Umbilical cord (tissue), 1 donor: ENCODE measurements at regions not wholly inside any gene's neighbourhood (a gene's known extent, or its start where the extent isn't known, plus 50 kb on each side); places are given as distances from the start of the nearest gene placed in this dataset.

ENCODE experiments used
- DNase-seq: peaks from one replicate; pipeline ENCODE4 v3.0.0-alpha.2; 2015; ENCODE audit warnings: low spot score

DNA sequence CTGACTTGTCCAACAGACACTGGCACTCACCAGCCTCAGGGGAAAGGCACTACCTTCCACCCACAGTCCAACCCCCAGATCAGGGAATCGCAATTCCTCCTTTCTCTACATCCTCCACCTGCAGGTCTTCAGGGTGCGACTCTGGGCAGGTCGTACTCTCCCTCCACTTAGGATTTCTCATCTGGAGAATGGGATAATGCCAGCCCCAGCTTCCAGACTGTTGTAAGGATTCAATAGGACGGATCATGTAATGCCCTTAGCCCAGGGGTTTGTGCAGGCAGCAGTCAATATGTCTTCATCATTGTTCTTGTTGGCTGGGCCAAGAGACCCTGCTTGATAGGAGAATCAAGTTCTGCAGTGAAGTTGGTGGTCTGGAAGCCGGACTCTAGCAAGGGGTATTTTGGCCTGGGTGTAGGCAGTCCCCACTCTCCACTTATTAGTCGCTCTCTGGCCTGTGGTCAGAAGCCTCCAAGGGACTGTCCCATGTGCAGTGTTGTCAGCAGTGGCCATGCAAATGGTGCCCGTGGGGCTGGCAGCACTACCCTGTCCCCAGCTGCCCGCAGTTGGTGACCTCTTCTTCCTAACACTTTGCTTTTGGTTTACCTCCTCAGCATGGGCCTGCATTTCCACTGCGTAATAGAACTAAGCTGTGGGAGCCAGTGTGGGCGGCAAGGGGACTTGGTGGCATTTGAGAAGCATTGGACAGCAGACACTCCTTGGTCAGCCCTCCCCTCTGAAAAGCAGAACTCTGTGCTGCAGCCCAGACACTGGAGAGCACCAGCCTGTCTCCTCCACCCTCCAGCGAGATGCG is 172.4 kb upstream of the HS6ST1 start:
- DNase-seq = no peak

DNA sequence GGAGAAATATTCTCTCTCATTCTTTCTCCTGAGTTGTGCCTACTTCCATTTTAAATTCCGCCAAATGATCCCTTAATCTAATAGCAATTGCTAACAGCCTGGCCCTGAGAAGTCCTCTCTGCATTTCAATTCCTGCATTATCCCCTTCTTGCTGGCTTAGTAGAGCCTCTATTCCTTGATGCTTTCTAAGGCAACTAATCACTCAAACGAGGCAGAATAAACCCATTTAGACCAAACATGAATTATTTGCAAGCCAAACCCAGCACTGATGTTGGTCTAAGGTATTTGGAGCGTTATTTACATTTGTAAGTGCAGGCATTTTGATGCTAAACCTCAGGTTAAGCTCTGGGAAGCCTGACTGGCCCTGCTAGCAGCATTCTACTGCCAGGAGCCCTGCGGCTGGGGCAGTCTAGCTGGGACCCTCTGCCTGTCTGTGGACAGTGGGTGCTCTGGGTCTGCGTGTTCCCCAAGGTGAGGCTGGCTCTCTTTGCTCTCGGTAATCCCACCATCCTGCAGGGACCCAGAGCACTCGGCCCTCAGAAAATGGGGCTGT is 173.1 kb upstream of the HS6ST1 start:
- DNase-seq = no peak

DNA sequence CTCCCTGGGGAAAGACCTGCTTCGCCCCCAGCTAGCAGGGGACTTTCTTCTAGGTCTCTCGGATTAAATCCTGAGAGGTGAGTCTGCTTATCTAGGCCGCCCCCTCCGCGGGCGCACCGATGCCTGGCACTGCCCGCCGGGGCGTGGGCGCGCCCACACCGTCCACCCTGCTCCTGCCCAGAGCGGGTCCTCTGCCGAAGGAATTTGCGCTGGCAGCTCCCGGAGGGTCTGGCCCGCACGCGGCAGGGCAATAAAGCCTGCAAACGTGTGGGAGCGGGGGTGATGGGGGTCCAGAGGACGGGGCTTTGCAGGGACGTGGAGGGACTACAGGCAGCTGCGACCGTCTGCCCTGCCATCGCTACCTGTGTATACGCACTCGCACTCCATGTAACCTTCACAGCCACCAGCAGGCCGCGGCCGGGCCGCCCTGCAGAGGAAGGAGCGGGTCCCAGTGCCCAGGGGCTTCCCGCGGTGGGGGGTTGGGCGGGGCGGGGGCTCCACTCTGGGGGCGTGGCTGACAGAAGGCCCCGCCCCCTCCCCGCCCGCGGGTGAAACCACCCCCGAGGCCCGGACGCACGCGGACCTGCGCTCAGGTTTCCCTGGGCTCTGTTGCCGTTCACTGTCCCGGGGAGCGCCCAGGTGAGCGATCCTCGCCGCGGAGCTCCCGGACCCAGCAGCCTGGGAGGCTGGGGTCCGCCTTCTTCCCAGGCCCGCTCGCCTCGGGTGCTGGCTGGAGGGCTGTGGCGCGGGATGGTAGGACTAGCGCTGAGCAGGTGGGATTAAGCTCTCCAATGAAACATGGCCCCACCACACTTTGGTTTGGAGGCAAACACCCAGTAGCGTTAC is 174.5 kb upstream of the HS6ST1 start:
- DNase-seq = no peak

DNA sequence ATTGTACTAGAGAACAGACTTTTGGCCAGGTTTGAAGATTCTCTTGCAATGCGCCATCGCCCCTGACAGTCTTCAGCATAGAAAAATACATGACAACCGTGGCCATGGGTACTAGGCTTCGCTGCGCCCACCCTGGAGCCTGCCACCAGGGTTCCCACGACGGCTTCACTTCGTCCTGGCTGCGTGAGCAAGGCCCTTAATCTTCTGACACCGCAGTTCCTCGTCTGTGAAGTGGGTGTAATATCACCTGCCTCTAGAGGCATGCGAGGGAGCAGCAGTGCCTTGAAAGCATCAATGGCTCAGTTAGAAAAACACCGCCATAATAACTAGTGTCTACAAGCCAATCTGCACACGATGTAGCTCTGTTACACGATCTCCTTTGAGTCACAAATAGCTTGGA is 175.2 kb upstream of the HS6ST1 start:
- no peak for DNase-seq

DNA sequence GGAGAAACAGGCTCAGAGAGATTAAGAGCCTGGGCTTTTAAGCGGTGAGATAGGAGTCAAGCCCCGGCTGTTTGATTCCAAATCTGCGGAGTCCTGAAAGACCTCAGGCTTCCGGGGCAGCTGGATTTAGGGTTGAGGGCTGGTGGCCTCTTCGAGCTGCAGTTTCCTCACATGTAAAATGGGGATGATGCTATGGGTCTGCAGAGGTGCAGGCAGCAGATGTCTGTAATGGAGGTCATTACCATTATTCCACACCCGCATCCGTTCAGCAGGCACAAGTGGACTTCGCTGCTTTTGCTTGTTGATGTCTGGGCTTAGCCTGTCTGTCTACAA is 175.6 kb upstream of the HS6ST1 start:
- peak; percentile 81 for DNase-seq

DNA sequence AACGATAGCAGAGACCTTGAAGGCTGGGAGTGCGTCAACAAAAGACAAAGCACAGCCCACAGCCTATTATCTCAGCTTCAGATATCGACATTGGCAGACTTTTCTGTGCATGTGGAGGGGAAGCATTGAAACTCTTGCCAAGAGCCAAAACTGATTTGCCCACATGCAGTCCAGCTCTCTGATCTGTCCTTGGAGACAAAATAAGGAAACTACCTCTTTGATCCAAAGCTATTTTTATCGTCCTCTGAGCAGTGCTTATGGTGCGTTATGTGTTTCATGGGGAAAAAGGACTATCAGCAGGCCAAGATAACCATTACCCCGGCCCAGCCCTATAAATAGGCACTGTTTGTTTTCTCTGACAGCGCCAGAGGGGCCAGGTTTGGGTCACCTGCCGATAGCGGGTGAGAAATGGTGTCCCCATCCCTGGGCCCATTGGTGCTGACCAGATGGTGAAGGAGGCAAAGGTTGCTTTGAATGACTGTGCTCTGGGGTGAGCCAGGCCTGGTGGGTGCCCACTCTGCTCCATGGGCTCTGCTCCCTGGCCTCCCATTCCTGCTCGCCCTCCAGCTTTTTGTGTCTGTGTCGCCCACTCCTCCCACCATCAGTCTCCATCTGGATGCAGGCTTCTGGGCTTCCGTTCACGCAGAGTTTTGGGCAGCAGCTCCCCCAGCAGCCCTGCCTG is 176.1 kb upstream of the HS6ST1 start:
- DNase-seq = peak; percentile 92

DNA sequence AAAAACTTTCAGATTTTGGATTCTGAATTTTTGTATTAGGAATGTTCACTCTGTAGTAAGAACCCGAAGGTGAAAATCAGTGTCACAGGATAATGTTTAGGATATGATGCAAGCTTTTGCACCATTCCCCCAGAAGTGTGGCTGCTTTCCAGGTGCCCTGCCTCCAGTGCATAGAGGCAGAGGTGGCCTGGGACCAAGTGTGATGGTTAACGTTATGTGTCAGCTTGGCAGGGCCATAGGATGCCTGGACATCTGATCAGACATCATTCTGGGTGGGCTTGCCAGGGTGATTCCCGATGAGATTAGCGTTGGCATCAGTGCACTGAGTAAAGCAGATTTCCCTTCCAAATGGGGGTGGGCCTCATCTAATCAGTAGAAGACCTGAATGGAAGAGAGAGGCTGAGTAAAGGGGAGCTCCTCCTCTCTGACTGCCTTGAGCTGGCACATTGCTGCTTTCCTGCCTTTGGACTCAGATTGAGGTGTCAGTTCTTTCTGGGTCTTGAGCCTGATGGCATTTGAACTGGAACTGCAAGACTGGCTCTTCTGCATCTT is 177.4 kb upstream of the HS6ST1 start:
- DNase-seq = no peak

DNA sequence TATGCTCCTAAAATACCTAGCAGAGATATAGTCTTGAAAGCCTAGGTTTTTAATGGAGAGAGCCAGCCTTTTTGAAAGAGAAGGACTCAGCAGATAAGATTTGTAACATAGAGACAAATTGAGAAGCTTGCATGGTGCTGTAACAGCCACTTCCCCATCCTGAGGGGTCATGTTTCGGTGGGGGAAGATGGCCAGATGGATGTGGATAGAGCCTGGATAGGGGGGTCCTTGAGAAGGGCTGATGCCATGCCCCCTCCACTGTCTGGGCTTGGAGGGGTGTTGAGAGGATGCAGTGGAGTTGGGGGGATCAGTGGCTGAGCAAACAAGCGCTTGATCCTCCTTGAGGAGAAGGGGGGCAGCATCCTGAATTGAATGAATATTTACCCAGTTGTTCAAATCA is 178.0 kb upstream of the HS6ST1 start:
- no peak for DNase-seq

DNA sequence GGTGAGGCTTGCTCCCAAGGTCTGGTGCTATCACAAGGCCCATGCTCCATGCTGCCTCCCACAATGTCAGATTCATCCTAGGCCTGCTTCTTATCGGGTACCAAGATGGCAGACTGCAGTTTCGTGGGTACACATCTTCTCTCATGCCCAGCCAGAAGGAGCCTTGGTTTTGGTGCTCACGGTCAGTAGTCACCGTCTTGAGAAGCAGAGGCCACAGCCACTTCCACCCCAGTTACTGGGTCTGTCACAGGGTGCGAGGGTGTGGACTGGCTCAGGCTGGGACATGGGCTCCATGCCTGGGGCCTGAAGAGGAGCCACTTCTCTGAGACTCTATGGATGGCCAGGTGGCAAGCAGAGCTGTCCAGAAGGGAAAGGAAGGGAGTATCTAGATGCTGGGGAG is 178.8 kb upstream of the HS6ST1 start:
- no peak for DNase-seq

DNA sequence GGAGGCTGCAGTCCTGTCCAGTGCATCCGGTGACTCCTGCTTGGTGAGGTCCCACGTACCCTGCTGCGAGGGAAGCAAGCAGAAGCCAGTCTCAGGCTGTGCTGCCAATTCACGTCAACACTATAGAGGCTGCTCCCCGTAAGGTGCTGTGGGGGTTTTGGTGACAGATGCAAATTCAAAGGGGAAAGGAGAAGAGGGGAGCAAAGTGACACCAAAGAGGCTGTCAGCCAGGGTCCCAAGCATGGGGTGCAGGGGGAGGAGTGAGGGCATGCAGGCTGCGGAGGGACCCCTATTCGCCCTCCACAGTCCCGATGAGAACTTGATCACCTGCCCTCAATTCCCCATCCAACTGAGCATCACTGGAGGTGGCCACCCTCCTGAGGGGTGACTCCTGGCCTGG is 179.4 kb upstream of the HS6ST1 start:
- no peak for DNase-seq

DNA sequence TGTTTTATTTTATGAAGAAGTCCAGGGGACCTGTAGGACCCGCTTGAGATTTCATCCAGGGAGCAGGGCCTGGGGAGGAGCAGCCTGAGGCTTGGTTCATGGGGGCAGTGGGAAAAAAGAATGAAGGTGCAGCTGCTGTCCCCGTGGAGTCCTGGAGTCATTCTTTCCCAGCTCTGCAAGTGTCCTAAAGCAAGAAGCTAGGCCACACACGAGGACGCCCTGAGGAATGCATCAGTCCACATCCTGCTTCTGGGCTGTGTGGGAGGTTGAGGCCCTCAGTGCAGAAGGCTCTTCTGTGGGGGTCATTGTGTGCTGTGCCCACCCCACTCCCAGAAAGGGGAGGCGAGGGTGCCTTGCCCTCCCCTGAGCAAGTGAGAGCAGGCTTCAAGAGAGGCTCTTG is 179.9 kb upstream of the HS6ST1 start:
- DNase-seq = no peak

DNA sequence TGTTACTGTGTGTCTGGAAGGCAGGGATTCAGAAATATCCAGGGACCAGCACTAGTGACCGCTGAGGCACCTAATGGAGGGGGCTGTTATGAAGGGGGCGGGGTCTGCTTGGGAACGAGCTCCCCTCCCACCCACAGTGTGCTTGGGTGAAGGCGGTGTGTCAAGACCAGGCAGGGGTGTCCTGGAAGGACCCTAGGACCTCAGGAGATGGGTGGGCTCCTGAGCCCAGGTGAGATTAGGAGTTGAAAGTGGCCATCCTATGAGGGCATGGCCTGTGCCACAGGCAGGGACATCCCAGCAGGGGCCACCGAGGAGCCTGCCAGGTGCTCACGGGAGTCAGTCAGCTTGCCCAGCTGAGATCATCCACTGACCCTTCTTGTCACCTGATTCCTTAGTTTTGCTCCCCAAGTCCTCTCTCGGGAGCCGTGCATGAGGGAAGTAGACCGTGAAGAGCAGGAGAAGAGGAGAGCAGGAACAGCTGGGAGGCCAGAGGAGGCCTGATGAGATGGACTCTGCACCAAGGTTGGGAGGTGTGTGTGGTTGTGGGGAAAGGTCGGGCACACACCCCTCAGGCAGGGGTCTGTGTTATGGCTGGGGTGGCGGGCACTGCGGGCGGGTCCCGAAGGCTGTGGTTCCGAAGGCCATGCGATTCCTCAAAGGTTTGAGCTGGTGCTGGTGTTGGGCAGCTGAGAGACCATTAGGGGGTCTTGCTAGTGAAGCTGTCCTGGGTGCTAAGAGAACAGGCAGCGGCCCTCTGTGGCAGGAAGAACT is 180.9 kb upstream of the HS6ST1 start:
- DNase-seq = no peak

DNA sequence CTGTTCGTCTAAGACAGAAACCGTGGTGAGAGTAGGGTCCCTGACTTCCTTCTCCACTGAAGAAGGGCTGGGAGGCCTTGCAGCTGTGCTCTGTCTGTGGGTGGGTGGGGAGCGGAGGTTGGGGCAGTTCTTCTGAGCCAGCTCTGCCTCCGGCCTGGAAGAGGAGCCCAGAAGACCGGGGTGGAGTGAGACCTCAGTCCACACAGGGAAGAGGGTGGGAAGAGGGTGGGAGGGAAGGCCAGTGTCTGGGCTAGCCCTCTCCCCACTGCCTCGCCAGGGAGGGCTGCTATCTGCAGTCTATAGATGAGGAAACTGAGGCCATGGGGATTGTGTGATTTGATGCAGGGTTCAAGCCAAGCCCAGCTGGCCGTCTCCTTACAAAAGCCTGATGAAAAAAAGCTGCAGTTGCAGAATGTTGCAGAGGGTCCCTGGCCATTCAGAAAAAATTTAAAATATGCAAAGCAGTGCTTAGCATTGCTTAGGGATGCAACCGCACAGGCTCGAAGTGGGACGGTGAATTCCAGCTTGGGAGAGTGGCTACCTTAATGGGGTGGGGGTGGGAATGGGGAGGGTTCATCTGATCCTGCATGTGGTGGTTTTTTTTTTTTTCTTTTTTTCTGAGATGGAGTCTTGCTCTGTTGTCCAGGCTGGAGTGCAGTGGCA is 181.6 kb upstream of the HS6ST1 start:
- DNase-seq = no peak

DNA sequence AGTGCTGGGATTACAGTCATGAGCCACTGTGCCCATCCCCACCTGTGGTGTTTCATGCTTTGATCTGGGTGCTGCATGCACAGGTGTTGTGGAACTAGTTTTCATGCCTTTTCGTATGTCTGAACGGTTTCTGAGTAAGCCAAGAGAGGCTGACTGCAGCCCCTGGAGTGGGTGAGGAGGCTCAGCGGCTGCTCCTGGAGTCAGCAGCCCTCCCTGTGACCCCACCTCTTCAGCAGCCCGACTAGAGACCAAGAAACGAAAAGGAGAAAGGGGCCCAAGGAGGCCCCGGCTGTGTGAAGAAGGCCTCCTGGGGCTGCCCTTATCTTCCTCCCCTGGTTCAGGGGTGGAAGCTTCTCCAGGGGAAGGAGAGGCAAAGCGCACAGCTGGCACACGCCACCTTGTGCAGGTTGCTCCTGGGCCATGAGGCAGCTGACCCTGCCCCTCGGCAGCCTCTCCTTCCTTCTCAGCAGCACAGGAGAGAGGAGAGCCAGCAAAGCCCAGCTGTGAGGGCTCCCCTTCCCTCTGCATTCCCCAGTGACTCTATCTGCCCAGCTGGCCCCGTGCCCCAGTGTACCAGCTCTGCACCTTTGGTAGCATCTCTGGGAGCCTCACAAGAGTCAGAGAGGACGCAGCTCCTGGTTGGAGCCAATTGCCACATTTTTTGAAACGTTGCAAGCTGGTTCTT is 182.5 kb upstream of the HS6ST1 start:
- DNase-seq = no peak

DNA sequence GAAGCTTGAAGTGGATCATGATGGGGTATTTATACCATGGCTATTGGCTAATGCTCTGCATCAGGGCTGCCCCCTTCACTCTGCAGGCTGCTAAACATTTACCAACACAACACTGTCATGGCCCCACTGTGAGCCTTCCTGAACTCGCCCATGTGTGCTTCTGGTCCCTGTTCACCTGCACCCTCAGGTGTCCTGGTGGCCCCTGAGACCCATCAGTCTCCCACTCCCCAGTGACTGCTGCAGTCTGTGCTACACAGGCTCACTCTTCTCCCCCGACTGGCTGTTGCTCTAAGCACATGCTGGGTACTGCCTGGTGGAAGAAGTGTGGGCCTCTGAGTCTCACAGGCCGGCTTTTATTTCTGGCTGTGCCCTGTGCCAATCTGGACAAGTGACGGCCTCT is 183.0 kb upstream of the HS6ST1 start:
- no peak for DNase-seq

DNA sequence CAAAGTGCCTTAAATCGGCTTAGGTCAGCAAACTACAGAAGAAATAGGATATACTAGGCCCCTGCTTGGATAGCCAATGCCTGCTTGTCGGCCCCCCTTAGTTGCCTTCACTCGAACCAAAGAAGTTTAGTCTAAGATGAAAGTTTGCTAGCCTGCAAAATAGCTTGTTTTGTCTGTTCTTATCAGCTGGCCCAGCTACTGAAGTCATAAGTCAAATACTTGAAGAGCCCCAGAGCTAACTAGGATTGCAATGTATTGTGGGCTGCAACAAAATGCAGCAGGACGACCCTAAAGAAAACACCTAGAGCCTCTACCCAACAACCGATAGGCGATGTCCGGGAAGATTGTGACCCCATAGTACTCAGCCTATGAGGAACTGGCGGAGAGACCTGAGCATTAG is 183.5 kb upstream of the HS6ST1 start:
- DNase-seq = no peak

DNA sequence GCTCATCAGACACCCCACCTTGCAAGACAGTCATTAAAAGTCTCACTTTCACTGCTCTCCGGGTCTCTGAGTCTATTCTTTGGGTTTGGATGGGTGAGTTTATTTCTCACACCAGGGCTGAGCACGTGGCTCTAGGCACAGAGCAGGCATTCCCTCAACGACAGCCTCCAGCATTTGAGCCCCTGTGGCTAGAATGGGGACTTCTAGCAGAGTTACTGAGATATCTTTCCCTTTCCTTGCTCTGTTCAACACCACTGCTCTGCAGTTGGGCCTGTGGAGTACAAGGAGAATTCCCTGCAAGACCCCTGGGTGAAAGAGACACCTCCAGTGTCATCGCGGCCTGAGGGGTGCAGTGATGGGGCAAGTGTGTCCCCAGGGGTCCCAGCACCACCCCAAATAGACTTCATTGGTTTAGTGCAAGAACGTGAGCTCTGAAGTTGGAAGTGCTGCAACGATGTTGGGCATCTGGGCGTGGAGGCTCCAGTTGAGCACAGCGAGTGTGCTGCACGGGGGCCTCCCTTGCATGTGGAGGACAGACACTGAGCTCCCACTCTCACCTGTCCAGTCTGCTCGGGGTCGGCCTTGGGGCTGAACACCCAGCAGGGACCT is 184.1 kb upstream of the HS6ST1 start:
- no peak for DNase-seq

DNA sequence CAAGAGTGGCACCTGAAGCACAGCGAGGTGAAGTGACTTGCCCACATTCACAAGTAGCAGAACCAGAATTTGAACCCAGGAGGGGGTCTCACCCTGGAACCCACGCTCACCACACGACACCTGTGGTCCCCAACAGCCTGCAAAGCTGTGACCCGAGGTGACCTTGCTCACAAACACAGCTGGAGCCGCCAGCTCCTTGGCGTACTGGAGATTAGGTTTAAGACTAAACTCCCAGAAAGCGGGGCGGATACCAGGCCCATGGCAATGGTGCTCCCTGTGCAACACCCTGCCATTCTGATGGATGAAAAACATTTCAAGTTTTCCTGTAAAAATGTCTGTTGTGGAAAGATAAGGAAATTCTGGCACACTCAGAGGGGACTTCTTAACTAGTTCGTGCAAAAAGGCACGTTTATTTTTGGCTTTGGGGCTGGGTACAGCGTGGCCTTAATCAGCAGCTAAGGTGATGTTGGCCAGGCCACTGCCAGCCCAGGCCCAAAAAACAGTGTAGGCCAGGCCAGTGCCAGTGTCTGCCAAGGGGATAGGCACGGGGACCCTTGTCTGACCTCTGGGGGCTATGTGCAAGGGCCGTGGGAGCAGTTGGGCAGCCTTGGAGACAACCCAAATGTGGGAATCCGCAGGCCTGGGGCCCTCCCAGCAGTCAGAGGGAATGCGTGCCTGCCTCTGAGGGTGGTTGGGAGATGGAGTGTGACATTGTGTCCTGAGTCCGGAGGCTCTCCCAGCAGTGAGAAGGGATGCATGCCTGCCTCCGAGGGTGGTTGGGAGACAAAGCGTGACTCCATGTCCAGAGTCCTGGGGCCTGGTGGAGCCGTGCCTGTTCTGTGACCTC is 185.0 kb upstream of the HS6ST1 start:
- peak; percentile 83 for DNase-seq
